AG08395 (cell line): ENCODE measurements at regions not wholly inside any gene's neighbourhood (a gene's known extent, or its start where the extent isn't known, plus 50 kb on each side); places are given as distances from the start of the nearest gene placed in this dataset.
"Not testable (repeated sequence)": the region's sequence is repeated elsewhere in the genome, so short reads cannot be mapped to it uniquely, and the experiment has no call there.

Experiments used
- DNase-seq: peaks from one replicate; pipeline ENCODE4 v3.0.0; 2012; ENCODE audit warnings: mixed read lengths, low spot score

DNA sequence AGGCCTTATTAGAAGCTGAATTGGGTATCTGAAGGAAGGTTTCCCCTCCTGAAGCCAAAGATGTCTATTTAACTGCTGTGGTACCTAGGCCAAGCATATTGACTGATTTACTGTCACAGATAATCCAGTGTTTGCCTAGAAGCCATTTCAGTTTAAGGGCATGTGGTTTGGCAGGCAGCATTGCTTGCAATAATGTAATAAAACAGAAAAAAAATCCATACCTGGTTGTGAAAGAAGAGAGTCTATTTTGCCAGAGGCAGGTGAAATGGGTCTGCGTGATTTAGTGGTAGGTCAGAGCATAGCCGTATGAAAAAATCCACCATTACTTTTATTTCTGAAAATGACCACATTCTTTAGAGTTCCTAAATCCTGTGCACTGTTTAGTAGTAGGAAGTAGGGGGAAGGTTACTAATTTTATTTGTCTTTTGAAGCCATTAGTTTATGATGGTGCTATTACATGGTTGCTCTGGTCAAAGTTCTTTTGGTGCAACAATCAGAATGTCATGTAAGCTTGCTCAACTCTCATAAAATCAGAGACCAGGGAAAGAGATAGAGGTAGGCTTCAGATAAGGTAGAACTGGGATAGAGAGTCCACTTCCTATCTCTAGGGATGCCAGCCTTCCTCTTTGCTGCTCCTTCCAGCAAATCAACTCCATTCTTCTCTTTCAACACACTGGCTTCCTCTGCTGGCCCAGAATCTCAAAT lies 343.4 kb downstream of the GPD2 start:
- no peak for DNase-seq

GRCh38 chr2:156781677-156782076 lies 345.5 kb downstream of the GPD2 start:
- DNase-seq: not testable (repeated sequence)

DNA sequence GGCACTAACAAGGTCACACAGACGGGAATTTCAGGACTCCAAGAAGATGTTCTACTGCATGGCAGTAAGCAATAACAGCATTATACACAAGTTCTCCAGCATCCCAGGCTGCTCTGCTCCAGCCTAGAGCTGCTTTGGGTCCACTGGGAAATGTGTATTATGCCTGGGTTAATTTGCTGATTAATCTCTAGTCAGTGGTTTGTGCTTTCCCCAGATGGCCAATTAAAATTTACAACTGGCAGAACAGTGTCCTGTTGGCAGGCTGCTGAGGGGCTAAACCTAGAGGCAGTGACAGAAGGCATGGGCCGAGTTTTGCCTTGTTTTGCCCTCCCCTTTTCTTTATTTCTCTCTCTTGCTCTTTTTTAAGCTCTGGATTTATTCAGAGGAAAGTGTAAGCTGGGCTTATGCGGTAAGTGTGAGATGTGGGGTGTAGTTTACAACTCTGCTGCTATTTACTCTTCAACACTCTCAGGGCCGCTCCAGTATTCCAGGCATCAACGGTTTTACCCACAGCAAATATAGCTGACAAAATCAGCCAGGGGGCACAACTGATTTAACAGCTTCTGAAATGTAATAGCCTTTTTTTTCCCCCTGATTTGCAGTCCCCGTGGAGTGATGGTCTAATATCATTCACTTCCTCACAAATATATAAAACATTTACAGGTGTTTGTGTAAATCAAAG lies 348.0 kb downstream of the GPD2 start:
- DNase-seq: no peak

DNA sequence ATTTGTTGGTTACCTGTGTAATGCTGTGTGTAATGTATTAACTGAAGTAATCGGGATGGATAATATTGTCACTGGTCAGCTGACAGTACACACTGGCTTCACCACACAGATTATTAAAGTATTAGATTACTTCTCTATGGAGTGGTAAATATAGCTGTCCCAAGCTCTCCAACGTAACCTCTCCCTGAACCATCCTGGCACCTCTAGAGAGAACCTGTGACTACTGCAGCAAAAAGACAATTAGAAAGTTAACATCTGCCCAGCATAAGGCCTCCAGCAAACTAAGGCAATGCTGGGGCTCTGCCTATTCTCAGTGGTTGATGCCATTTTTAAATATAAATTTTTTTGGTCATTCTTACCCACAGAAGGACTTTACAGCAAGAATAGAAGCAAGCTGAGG lies 351.3 kb downstream of the GPD2 start:
- DNase-seq: no peak

GRCh38 chr2:156790343-156791037 lies 354.3 kb downstream of the GPD2 start:
- DNase-seq: no peak

DNA sequence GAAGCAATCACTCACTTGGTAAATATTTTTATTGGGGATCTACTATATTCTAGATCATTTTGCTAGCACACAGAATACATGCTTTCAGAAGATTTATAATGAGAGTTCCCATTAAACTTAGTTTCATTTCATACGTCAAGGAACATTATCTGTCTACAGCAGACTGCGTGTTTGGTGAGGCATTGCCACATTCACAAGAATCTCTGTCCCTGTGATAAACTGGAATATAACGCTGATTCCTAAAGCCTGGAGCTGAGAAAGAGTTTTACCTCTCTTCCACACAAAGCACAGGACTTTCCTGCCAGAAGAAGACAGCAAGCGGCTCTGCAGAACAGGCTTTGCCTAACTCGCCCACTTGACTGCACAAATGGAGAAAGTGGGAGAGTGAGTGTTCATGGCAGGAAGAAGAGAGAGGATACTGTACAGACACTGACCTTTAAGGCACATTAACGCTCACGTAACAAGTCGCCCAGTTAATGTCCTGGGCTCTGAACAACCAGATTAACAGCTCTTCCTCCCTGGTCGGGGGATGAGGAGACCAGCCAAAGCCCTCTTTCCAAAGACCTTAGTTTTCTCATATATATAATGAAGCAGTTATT lies 356.2 kb downstream of the GPD2 start:
- no peak for DNase-seq

DNA sequence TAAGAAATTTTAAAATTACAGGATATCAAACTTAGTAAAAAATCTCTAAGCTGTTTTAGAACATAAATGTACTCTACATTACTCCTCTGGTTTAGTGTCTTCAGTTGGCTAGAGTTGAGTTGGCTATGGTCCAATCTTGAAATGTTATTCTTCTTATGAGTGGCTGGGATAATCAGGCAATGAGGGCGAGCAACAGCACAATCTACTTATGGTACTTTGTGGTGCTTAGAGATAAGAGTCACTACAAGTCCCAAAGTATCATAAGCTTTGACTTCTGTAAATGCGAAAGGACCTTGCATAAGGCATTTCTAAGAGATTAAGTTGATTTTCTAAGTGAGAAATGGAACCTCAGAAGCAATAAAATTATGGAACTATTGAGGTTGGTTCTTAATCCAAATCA lies 361.7 kb downstream of the GPD2 start:
- DNase-seq: no peak

GRCh38 chr2:156800065-156800653 lies 364.0 kb downstream of the GPD2 start:
- no peak for DNase-seq

GRCh38 chr2:156800781-156801361 lies 364.7 kb downstream of the GPD2 start:
- no peak for DNase-seq

- no peak for DNase-seq
These were observed 367.1 kb downstream of the GPD2 start for GRCh38 chr2:156803243-156803642.

- no peak for DNase-seq
These were observed 367.8 kb downstream of the GPD2 start for GRCh38 chr2:156803967-156804366.

GRCh38 chr2:156810094-156810493 lies 373.9 kb downstream of the GPD2 start:
- no peak for DNase-seq

- no peak for DNase-seq
These were observed 376.3 kb downstream of the GPD2 start for GRCh38 chr2:156812496-156812895.

- no peak for DNase-seq
These were observed 381.3 kb downstream of the GPD2 start for GRCh38 chr2:156817430-156817829.

DNA sequence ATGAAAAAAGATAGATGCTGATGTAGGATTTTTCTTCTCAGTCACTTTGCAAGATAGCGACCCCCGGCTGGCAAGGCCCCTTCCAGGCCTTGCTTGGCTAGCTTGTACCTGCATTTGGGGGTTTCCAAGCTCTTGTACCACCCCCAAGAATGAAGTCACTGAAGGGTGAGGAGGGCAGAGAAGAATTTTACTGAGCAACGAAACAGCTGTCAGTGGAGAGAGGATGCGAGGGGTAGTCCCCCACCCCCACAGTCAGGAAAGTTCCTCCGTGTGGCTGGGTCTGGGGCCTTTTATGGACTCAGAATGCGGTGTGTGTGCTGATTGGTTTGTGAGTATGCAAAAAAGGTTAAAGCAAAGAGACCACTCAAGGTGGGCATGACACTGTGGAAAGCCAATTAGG lies 382.0 kb downstream of the GPD2 start:
- no peak for DNase-seq

- DNase-seq: no peak
These were observed 382.8 kb downstream of the GPD2 start for GRCh38 chr2:156818944-156819343.

DNA sequence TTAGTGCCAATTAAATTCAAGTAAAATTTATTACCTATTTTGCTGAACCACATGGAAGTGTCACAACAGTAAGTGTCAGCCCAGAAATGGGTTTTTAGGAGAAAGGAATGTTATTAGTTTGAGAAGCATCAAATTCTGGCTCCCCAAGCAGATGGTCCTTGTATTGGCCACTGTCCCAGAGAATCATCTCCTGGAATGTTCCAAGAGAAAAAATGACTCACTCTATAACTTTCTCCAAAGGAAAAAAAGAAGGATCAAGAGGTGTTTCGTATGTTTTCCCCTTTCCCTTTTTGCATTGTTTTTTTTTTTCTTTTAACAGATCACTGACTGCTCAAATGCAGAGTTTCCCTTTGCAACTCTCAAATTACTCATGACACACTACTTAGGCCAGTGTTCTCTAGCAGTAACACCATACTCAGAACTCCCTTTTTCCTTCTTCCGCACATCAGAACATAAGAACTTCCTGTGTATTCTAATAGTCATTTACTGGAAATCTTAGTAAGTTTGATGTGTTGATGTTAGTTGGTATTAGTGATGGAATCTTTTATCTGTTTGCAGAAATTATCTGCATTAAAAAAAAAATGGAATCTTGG lies 390.3 kb downstream of the GPD2 start:
- DNase-seq: peak; percentile 8

- no peak for DNase-seq
These were observed 398.3 kb downstream of the GPD2 start for GRCh38 chr2:156834431-156834830.

- no peak for DNase-seq
These were observed 401.6 kb downstream of the GPD2 start for GRCh38 chr2:156837635-156838370.

GRCh38 chr2:156841321-156841720 lies 405.1 kb downstream of the GPD2 start:
- no peak for DNase-seq
